ENCODE measurements at regions not wholly inside any gene's neighbourhood (a gene's known extent, or its start where the extent isn't known, plus 50 kb on each side); places are given as distances from the start of the nearest gene placed in this dataset.

DNA sequence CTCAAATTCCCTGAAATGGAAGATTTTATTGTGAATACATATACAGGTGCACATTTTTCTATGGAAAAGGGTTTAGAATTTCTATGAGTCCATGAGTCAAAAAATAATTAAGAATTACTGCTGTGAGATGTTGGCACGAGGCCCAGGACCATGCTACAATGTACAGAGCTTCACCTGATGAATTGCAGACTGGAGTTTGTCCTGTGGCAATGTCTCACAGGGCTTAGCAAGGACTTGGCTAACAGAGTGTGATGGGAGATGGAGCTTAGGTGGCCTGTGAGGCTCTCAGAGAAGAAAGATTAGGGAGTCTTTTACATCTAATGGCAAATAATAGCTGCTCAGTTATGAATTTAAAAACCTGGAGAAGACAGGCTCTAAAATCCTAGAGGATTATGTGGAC, 219.5 kb upstream of the CBLB start:
- TF ChIP-seq, protein P1, sequence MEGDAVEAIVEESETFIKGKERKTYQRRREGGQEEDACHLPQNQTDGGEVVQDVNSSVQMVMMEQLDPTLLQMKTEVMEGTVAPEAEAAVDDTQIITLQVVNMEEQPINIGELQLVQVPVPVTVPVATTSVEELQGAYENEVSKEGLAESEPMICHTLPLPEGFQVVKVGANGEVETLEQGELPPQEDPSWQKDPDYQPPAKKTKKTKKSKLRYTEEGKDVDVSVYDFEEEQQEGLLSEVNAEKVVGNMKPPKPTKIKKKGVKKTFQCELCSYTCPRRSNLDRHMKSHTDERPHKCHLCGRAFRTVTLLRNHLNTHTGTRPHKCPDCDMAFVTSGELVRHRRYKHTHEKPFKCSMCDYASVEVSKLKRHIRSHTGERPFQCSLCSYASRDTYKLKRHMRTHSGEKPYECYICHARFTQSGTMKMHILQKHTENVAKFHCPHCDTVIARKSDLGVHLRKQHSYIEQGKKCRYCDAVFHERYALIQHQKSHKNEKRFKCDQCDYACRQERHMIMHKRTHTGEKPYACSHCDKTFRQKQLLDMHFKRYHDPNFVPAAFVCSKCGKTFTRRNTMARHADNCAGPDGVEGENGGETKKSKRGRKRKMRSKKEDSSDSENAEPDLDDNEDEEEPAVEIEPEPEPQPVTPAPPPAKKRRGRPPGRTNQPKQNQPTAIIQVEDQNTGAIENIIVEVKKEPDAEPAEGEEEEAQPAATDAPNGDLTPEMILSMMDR (IDR thresholded peaks at IDR 0.05): no peak
- no peak for TF ChIP-seq POLR2A (IDR thresholded peaks at IDR 0.05)
